ENCODE measurements at regions not wholly inside any gene's neighbourhood (a gene's known extent, or its start where the extent isn't known, plus 50 kb on each side); places are given as distances from the start of the nearest gene placed in this dataset.
A peak's percentile ranks its signal among the peaks of the same experiment; 100 is the strongest.

DNA sequence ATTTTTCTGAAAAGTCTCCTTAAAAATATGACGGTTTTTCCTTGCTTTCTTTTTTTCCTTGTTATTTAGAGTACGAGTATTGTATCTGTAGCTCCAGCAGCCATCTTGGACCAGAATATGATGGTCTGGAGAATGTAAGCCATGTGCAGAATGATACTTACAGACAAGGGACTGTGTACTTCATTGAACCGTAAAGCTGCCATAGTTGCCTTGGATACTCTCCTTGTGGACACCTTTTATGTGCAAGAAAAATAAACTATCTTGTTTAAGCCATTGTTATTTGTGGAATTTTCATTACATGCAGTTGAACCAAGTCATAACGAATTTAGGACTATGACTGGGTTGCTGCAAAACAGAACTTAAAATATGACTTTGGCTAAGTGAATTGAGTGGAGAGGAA, 485.8 kb upstream of the CITED2 start:
- no peaks in the 10 kb centered on the region for H3K27me3 ChIP-seq (ENCODE audit: insufficient read depth, low read length)
- H4K20me1 ChIP-seq (ENCODE audit: insufficient read depth, low read length): no peaks in the 10 kb centered on the region
- H3K27ac ChIP-seq (ENCODE audit: low read depth, low read length): no peak overlapping the region
- TF ChIP-seq, protein P1, sequence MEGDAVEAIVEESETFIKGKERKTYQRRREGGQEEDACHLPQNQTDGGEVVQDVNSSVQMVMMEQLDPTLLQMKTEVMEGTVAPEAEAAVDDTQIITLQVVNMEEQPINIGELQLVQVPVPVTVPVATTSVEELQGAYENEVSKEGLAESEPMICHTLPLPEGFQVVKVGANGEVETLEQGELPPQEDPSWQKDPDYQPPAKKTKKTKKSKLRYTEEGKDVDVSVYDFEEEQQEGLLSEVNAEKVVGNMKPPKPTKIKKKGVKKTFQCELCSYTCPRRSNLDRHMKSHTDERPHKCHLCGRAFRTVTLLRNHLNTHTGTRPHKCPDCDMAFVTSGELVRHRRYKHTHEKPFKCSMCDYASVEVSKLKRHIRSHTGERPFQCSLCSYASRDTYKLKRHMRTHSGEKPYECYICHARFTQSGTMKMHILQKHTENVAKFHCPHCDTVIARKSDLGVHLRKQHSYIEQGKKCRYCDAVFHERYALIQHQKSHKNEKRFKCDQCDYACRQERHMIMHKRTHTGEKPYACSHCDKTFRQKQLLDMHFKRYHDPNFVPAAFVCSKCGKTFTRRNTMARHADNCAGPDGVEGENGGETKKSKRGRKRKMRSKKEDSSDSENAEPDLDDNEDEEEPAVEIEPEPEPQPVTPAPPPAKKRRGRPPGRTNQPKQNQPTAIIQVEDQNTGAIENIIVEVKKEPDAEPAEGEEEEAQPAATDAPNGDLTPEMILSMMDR (IDR thresholded peaks at IDR 0.05; ENCODE audit: extremely low read depth, low read depth, low read length): no peak
- H3K9me3 ChIP-seq (ENCODE audit: low read depth, low read length): no peaks in the 10 kb centered on the region
- no peaks in the 10 kb centered on the region for H3K79me2 ChIP-seq (ENCODE audit: insufficient read depth, low read length)
- H3K36me3 ChIP-seq (ENCODE audit: insufficient read depth, low read length): no peaks in the 10 kb centered on the region
- peaks cover 20% of the 10 kb centered on the region for H3K4me1 ChIP-seq (ENCODE audit: insufficient read depth, low read length)
- no peak overlapping the region for H3K4me2 ChIP-seq (ENCODE audit: insufficient read depth, low read length)
- no peak for DNase-seq (ENCODE audit: insufficient read length, low spot score, missing footprints)
- H3K4me3 ChIP-seq (ENCODE audit: insufficient read depth, low read length): no peak overlapping the region
- no peak overlapping the region for H2AFZ ChIP-seq (ENCODE audit: low read length)

DNA sequence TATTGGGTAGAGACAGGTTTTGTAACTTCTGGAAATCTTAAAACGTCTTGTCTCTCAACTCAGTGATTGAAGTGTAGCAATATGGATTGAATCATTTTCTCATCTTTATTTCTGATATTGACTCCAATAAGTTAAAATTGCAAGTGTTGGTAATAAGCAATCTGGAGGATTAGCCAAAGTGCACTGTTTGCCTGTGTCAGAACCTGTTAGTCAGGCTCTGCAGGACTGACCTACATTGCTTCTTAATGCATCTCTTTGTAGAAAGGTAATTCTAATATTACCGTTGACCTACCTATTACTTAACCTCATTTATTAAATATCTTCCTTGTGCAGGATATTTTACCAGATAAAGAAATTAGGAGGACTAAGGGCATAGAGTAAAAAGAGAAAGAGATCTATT, 484.0 kb upstream of the CITED2 start:
- Histone ChIP-seq H3K79me2 (ENCODE audit: insufficient read depth, low read length) (no peaks in the 10 kb centered on the region), H3K27me3 (ENCODE audit: insufficient read depth, low read length) (no peaks in the 10 kb centered on the region), H2AFZ (ENCODE audit: low read length) (no peak overlapping the region), H4K20me1 (ENCODE audit: insufficient read depth, low read length) (no peaks in the 10 kb centered on the region), H3K36me3 (ENCODE audit: insufficient read depth, low read length) (no peaks in the 10 kb centered on the region), H3K4me2 (ENCODE audit: insufficient read depth, low read length) (no peak overlapping the region), H3K4me3 (ENCODE audit: insufficient read depth, low read length) (no peak overlapping the region), H3K4me1 (ENCODE audit: insufficient read depth, low read length) (peaks cover 27% of the 10 kb centered on the region), H3K9me3 (ENCODE audit: low read depth, low read length) (no peaks in the 10 kb centered on the region), H3K27ac (ENCODE audit: low read depth, low read length) (no peak overlapping the region)
- TF ChIP-seq, protein P1 (IDR thresholded peaks at IDR 0.05; ENCODE audit: extremely low read depth, low read depth, low read length): no peak
- no peak for DNase-seq (ENCODE audit: insufficient read length, low spot score, missing footprints)

DNA sequence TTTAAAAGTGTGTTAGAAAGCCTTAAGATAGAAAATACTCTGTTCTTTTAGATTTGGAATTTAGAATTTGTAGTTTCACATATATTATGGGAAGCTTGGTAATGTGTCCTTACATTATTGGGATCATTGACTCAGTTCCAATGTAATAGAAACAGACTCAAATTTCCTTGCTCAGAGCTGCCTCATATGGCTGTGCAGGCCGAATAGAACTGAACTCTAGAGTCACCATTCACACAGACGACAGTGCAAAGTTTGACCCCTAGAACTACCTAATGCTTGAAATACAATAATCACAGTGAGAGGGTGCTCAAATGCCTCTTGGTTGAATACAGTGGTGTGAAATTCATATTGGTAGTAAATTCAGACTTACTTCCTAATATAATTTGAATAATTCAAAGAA, 482.7 kb upstream of the CITED2 start:
- TF ChIP-seq, protein P1 (IDR thresholded peaks at IDR 0.05; ENCODE audit: extremely low read depth, low read depth, low read length): no peak
- H3K36me3 ChIP-seq (ENCODE audit: insufficient read depth, low read length): no peaks in the 10 kb centered on the region
- no peak overlapping the region for H3K4me2 ChIP-seq (ENCODE audit: insufficient read depth, low read length)
- H3K27me3 ChIP-seq (ENCODE audit: insufficient read depth, low read length): no peaks in the 10 kb centered on the region
- H3K4me3 ChIP-seq (ENCODE audit: insufficient read depth, low read length): no peak overlapping the region
- DNase-seq (ENCODE audit: insufficient read length, low spot score, missing footprints): no peak
- no peaks in the 10 kb centered on the region for H3K79me2 ChIP-seq (ENCODE audit: insufficient read depth, low read length)
- H2AFZ ChIP-seq (ENCODE audit: low read length): peak overlapping the region; percentile 63
- no peaks in the 10 kb centered on the region for H3K9me3 ChIP-seq (ENCODE audit: low read depth, low read length)
- H3K27ac ChIP-seq (ENCODE audit: low read depth, low read length): no peak overlapping the region
- H3K4me1 ChIP-seq (ENCODE audit: insufficient read depth, low read length): peaks cover 36% of the 10 kb centered on the region
- no peaks in the 10 kb centered on the region for H4K20me1 ChIP-seq (ENCODE audit: insufficient read depth, low read length)

DNA sequence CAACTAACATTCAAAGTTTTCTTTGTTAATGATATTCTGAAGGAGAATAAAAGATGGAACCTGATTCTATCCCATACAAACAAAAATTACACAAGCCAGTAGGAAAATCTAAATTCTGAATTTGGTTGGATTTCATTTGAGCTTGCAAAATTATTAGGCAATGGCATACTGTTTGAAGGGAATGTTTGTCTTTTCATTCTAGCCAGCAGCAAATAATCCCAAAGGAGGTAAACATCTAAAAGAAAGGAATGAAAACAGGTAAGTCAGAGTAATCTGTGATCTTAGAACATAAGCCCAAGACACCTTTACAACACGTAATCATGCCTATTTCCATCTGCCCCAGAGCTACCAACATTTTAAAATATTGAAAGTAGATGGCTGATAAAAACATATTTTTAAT, 482.1 kb upstream of the CITED2 start:
- Histone ChIP-seq H3K4me1 (ENCODE audit: insufficient read depth, low read length) (peaks cover 37% of the 10 kb centered on the region), H2AFZ (ENCODE audit: low read length) (peak overlapping the region; percentile 59), H4K20me1 (ENCODE audit: insufficient read depth, low read length) (no peaks in the 10 kb centered on the region), H3K36me3 (ENCODE audit: insufficient read depth, low read length) (no peaks in the 10 kb centered on the region), H3K79me2 (ENCODE audit: insufficient read depth, low read length) (no peaks in the 10 kb centered on the region), H3K9me3 (ENCODE audit: low read depth, low read length) (no peaks in the 10 kb centered on the region), H3K4me2 (ENCODE audit: insufficient read depth, low read length) (no peak overlapping the region), H3K27ac (ENCODE audit: low read depth, low read length) (peak overlapping the region; percentile 60), H3K27me3 (ENCODE audit: insufficient read depth, low read length) (no peaks in the 10 kb centered on the region), H3K4me3 (ENCODE audit: insufficient read depth, low read length) (no peak overlapping the region)
- DNase-seq (ENCODE audit: insufficient read length, low spot score, missing footprints): no peak
- TF ChIP-seq, protein P1 (IDR thresholded peaks at IDR 0.05; ENCODE audit: extremely low read depth, low read depth, low read length): no peak
